Stimulated activated CD8-positive, alpha-beta memory T cell treated with anti-CD3 and anti-CD28 coated beads, Interleukin-15, amount 100 ng/mL, for 48 hours (primary cell): ENCODE measurements at regions not wholly inside any gene's neighbourhood (a gene's known extent, or its start where the extent isn't known, plus 50 kb on each side); places are given as distances from the start of the nearest gene placed in this dataset.

ENCODE experiments used
- DNase-seq, 2 donors: peaks; one replicate each; pipeline ENCODE4 v3.0.0-alpha.2; 2020; ENCODE audit warnings: low read depth in 2 of 2

GRCh38 chr16:6932871-6933385 lies 399.7 kb upstream of the RBFOX1 start:
- no peak for DNase-seq

DNA sequence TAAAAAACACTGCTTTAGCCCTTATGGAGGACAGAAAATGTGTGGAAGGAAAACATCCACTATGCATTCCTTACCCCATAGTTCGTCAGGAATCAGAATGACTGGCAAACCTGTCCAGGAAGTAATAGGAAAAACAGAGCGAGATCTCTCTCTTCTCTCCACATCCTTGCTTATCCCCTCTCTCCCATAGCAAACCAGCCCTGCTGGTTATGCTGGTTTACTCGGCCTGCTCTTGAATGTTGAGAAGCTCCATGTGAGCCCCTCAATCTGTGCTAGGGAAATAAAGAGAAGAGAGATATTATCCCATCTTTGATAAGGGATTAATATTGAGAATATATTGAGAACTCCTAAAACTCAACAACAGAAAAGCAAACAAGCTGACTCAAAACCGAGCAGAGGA lies 402.8 kb upstream of the RBFOX1 start:
- no peak for DNase-seq

GRCh38 chr16:6926762-6927161 lies 405.9 kb upstream of the RBFOX1 start:
- no peak for DNase-seq

DNA sequence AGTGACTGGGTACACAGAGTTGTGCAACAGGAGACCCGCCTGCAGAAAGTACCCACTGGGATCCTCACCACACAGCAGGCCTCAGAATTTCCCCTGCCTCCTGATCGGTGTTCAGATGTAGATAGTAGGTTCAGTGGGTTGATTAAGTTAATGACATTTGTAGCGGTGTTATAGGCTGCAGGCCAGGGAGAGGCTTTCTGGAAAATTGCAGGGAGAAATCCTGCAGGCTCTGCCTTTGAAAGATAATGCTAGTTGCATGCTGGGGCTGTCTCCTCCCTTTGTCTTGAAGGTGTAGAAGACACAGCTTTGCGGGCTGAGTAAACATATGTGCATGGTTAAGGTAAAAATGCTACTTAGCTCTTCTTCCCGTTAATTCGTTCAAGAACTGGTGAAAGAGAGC lies 406.3 kb upstream of the RBFOX1 start:
- no peak for DNase-seq

- no peak for DNase-seq
These were observed 414.0 kb upstream of the RBFOX1 start for GRCh38 chr16:6918646-6919045.

- DNase-seq, result no peak
These were observed 415.7 kb upstream of the RBFOX1 start for GRCh38 chr16:6916946-6917345.

DNA sequence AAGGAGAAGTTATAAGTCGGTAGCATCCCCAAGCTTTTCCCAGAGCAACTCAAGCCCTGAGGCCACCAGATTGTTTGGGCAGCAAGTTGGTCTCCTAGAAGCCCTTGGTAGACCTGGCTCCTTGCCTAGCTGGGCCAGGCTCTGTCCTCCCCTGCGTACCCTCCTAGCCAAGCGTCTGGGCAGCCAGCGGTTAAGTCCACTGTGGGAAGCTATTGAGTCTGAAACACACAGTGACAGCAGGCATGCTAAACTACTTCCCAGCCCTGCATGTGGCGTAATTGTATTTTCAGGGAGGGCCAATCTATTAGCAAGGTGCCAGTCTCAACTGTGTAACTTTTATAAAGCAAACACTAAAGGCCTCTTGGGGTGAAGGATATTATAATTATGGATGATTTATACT lies 419.1 kb upstream of the RBFOX1 start:
- no peak for DNase-seq

DNA sequence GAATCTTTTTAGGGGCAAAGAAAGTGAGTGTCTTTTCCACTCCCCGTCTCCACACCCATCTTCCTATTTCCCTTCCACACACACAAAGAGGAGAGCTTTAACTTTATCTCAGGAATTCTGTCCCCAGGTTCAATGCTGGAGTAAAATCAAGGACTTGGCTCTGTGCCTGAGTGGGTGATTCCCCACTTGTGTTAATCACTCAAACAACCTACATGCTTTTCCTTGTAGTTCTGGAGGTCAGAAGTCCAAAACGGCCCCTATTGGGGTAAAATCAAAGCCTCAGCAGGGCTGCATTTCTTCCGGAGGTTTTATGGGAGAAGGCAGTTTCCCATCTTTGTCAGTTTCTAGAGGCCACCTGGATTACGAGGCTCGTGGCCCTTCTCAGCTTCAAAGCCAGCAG lies 422.3 kb upstream of the RBFOX1 start:
- DNase-seq, result no peak

- no peak for DNase-seq
These were observed 427.0 kb upstream of the RBFOX1 start for GRCh38 chr16:6905601-6906000.

DNA sequence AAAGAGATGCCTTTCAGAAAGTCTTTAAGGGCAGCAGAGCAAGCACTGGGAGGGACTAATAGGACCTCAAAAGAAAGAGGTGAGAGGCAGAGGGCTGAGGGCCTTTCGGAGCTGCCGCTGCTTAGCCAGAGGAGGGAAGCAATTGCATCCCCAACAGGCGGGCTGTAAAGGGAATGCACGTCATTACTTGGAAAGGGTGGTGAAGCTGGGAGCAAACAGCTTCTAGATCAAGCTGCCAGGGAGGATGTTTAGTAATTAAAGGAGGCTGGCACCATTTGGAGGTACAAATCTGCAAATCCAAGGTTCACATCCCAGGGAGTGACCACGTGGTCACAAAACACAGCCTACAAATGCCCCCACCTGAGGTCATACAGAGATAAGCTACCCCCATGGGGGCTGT lies 429.0 kb upstream of the RBFOX1 start:
- DNase-seq, result no peak

- no peak for DNase-seq
These were observed 433.7 kb upstream of the RBFOX1 start for GRCh38 chr16:6898896-6899295.

DNA sequence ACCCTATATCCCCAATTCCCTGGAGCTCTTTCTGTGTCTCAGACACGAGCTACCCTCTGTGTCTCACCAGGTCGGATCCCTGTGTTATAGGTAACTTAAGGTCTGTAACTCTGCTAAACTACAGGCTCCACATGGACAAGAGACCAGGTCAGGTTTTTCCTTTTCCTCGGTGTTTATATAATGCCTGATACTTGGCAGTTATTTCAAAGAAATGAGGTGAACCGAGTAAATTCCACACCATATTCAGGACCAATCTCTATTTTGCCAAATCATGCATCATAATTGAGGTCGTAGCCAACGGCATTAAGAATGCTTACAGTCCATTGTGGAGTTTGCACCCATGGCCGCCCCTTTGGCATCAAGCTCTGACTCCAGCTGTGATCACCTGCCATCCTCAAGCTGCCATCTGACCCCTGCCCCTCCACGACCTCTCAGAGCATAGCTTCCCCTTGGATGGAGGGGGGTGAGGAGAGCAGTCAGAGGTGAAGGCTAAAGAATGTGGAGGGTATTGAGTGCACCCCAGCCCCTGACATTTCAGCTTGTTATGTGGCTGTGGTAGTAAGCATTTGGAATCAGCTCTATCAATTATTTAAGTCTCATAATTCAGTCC lies 434.7 kb upstream of the RBFOX1 start:
- DNase-seq, result no peak

DNA sequence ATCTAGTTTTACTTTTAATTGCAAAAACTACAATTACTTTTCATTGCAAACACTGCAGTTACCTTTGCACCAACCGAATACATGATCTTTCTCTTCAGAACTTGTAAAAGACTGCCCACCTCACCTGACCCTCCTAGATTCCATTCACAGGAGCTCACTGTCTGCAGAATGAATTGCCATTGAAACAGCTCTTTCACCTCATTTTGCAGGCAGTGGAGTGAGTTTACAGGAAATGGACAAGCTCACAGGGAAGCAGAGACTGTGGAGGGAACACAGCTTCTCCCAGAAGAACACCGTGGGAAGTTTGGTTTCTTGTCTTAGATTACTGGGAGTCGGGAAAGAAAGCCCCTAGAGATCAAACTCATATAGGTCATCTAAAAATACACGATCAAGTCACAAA lies 439.7 kb upstream of the RBFOX1 start:
- no peak for DNase-seq

DNA sequence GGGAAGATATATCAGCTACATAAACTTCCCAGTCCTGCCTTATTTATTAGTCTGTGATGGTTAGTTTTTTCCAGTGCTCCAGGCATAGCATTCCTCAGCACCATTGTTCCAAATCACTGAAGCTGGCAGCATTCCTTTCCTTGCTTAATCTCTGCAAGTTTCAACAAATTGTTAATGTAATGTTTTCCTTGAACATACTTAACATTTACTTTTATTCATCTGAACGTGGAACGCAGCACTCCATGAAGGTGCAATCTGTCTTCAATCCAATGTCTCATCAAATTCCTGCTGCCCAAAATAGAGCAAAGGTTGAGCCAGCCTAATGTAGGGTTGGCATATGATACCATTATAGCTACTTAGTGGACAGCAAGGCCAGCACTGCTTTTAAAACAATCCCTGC lies 441.1 kb upstream of the RBFOX1 start:
- no peak for DNase-seq

- no peak for DNase-seq
These were observed 444.1 kb upstream of the RBFOX1 start for GRCh38 chr16:6888531-6888930.

DNA sequence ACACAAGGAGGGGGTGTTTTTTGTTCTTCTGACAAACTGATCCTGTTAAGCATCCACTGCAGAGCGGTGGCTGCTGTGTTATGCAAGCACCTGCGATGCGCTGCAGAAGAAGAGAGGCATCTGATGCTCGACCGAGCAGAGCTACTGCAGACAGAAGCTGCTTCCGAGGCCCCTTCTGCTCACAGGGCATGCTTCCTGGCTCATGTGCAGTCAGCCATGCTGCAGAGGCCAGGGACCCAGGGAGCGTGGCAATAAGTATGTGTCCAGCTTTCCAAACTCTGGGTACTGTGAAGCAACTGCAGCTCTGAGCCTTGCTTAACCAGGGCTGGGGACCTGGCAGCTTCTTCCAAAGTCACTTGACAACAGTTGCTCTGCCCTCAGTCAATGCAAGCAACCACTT lies 448.6 kb upstream of the RBFOX1 start:
- DNase-seq, result no peak

DNA sequence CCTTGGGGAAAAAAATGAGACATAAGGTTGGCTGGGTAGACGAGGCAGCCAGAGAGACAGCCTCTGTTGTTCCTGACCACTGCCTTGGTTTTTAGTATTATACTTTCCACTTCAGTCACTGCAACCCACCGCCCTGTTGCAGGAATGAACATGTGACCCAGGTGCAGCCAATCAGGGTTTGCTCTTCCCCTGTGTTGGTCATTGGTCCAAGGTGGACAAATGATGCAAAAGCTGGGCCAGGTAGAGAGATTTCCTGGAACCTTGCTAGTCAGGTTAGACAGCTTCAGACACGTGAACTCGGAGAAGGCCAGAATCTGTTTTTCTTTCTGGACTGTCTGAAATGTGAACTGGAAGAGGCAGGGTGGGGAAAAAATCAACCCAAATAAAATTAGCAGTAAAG lies 452.4 kb upstream of the RBFOX1 start:
- DNase-seq, result no peak

DNA sequence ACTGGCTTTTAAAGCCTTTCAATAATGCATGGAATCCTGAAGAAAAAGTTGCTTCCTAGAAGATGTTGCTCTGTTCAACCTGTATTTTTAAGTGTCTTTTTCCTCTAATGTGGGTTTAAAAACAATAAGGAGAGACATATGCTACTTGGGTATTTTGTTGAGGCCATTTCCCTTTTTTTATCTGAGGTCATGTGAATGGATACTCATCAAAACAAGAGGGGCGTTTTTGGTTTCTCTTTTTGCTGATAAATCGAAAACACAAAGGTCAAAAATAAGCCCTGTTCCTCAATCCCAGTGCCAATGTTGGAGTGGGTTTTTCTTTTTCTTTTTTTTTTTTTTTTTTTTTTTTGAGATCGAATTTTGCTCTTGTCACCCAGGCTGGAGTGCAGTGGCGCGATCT lies 468.0 kb upstream of the RBFOX1 start:
- DNase-seq, result no peak

DNA sequence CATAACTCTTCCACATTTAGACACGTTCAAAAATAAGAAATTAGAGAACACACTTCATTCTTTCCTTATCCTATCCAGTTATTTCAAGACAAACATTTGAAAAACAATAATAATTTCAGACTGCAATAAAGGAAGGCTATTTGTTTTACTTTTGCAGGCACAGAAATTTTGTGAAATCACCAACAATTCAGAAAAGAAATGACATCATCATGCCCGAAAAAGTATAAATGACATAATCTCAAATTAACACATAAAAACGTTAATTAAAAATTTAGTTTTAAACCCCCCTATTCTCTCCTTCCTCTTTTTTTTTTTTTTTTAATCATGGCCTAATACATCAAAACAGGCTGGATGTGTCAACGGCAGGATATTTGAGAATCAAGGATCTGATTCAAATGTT lies 468.4 kb upstream of the RBFOX1 start:
- DNase-seq, result no peak

DNA sequence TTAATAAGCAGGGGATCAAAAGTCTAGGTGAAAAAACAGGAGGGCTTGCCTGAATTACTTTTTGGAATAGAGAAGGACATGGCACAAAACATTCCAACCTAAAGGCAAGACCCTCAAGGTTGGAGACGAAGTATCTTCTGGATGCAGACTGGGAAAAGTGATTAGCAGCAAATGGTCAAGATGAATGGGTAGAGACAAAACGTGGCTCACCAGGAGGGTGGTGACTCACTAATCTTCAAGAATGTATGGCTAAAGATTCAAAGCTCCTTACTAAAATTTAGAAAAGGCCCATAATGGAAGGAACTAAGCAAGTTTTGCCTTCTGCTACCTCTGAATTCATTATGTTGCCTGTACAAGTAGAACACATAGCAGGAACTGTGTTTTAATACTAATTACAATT lies 469.5 kb upstream of the RBFOX1 start:
- DNase-seq, result no peak

DNA sequence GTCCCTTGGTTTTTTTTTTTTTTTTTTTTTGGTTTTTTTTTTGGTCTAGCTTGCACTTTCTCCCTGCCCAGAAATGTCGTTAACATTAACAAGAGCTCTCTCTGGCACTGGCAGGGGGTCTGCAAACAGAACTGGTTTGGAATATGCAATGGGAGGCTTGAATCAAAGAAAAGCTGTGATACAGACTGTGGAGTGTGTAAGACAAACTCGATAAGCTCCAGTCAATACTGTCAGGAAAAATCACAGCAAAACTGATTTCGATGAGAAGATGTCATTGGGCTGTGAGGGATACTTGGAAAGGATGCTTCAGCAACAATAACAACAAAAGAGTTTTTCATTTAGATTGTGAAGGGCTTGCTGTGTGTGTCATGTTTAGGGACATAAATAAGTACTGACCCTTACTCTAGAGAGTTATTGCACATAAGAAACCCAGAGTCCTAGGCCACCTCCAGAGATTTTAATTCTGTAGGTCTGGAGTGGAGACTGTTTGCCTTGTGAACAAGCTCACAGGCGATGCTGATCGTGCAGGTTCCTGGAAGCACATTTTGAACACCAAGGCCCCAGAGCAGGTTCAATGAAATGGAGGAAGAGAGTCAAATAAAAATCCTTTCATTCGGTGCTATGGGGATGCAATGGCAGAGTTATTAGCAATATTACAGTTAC lies 470.7 kb upstream of the RBFOX1 start:
- no peak for DNase-seq

DNA sequence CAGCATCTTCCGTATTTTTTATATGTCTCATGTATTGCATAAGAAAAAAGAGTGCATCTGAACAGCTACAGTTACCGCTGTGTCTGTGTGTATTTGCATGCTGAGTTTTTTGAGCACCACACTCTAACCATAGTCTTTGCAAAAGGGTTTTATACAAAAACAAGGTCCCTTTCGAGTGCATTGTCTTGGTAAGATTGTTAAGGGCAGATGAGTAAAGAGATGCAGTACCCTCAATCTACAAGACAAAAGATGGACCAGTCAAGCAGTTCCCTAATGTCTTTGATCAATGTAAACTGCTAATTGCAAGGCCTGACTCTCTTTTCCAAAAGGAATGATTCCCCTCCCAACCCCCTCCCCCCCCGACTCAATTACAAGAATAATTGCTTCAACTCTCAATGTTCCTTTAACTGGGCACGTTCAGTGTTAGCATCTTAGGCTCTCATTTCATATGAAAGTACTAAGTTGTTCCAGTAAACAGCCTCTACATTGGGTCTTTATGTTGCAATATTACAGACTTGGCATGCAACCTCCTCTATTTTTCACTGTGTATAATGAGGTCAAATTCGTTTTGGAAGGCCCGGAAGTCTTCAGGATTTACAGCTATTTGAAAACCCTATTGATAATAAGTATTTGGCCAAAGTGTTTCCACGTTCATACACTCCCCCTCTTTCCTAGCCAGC lies 471.4 kb upstream of the RBFOX1 start:
- DNase-seq, result no peak

DNA sequence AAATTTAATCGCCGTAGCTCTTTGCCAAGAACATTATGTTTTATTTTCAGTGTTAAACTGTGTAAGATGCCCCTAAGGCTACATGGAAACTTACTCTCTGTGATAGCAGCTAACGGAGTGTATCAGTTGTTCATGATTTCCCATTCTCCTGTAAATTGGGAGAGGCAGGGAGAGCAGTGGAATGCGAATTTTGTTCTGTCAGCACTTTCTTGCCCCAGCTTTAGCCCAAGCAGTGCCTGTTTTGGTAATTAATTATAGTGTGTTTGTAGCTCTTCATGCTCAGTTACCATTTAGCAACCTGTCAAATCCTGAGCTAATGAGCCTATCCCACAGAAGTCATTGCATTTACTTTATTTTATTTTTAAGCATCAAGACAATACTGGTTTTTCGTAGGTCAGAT lies 475.1 kb upstream of the RBFOX1 start:
- DNase-seq, result no peak
